ENCODE measurements at regions not wholly inside any gene's neighbourhood (a gene's known extent, or its start where the extent isn't known, plus 50 kb on each side); places are given as distances from the start of the nearest gene placed in this dataset.

DNA sequence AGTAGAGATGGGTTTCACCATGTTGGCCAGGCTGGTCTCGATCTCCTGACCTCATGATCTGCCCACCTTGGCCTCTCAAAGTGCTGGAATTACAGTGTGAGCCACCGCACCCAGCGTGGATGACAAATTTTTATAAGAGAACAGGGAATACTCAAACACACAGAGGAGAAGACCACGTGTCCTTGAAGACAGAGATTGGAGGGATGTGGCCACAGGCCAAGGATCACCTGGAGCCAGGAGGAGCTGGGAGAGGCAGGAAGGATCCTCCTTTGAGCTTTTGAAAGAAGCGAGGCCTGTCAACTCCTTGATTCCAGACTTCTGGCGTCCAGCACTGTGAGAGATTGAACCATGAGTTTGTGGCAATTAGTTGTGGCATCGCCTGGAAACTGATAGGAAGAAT is 1049.5 kb downstream of the TBC1D22A start:
- TF ChIP-seq POLR2A (IDR thresholded peaks at IDR 0.05): no peak
- TF ChIP-seq CTCF (IDR thresholded peaks at IDR 0.05): no peak

Measured in esophagus squamous epithelium (tissue), 4 donors.